Suprapubic skin (tissue), 3 donors: ENCODE measurements at regions not wholly inside any gene's neighbourhood (a gene's known extent, or its start where the extent isn't known, plus 50 kb on each side); places are given as distances from the start of the nearest gene placed in this dataset.

Experiments used
- EP300 ChIP-seq: sonication (generic); formaldehyde crosslinking; IDR thresholded peaks from one replicate; pipeline ENCODE4 v1.6.1; 2017; ENCODE audit warnings: antibody characterized with exemption
- POLR2A ChIP-seq, 2 donors: fragments of 450-650 bp; IDR thresholded peaks; one replicate each; pipeline ENCODE4 v1.6.1; 2017; ENCODE audit warnings: antibody characterized with exemption in 2 of 2, mild to moderate bottlenecking in 2 of 2, moderate library complexity in 2 of 2
- TF ChIP-seq, protein P1 (sequence below), 2 donors: fragments of 200-600 bp in 1 of 2; fragments of 450-650 bp in 1 of 2; sonication (generic) in 1 of 2; IDR thresholded peaks; one replicate each; pipeline ENCODE4 v1.5.1; 2016 to 2019; ENCODE audit warnings: antibody characterized with exemption in 2 of 2, mild to moderate bottlenecking in 1 of 2, moderate library complexity in 1 of 2

GRCh38 chr1:96553811-96554210, 167.8 kb upstream of the PTBP2 start:
- TF ChIP-seq, protein P1, sequence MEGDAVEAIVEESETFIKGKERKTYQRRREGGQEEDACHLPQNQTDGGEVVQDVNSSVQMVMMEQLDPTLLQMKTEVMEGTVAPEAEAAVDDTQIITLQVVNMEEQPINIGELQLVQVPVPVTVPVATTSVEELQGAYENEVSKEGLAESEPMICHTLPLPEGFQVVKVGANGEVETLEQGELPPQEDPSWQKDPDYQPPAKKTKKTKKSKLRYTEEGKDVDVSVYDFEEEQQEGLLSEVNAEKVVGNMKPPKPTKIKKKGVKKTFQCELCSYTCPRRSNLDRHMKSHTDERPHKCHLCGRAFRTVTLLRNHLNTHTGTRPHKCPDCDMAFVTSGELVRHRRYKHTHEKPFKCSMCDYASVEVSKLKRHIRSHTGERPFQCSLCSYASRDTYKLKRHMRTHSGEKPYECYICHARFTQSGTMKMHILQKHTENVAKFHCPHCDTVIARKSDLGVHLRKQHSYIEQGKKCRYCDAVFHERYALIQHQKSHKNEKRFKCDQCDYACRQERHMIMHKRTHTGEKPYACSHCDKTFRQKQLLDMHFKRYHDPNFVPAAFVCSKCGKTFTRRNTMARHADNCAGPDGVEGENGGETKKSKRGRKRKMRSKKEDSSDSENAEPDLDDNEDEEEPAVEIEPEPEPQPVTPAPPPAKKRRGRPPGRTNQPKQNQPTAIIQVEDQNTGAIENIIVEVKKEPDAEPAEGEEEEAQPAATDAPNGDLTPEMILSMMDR (IDR thresholded peaks at IDR 0.05) = no peak
- no peak for TF ChIP-seq EP300
- TF ChIP-seq POLR2A (IDR thresholded peaks at IDR 0.05) = no peak
